OCI-LY3 (cell line): ENCODE measurements at regions not wholly inside any gene's neighbourhood (a gene's known extent, or its start where the extent isn't known, plus 50 kb on each side); places are given as distances from the start of the nearest gene placed in this dataset.

ENCODE experiments used
- CTCF ChIP-seq: fragments of 200-600, 300-600 bp; sonication (generic); IDR thresholded peaks from 2 replicates; pipeline ENCODE4 v1.5.1; 2014; ENCODE audit warnings: antibody characterized with exemption, low read length, low read depth
- EZH2phosphoT487 ChIP-seq: fragments of 200-600 bp; shearing (Covaris generic); IDR thresholded peaks from 2 replicates; pipeline ENCODE4 v1.6.1; 2018; ENCODE audit warnings: antibody characterized with exemption, mixed run types, low read depth

DNA sequence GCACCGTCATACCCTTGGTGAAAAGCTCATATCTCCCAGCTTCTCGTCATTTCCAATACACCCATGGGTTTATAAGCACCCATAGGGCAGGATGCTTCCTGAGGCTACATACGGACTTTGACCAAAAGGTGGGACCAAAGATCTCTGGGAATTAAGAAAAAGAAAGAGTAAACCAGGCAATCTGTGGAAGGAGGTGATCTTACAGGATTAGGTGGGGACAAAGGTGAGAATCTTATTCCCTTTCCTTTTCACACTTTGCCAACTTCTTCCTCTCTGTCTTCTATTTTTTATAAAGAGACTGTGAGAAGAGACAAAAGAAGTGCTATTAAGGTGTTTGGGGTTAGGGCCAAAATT, 172.0 kb downstream of the DLEU7 start:
- TF ChIP-seq CTCF (no peak), EZH2phosphoT487 (no peak)
